SK-MEL-5 (cell line): ENCODE measurements at regions not wholly inside any gene's neighbourhood (a gene's known extent, or its start where the extent isn't known, plus 50 kb on each side); places are given as distances from the start of the nearest gene placed in this dataset.
"Not testable (repeated sequence)": the region's sequence is repeated elsewhere in the genome, so short reads cannot be mapped to it uniquely, and the experiment has no call there.

Experiments used
- DNase-seq: peaks from one replicate; pipeline ENCODE4 v3.0.0-alpha.2; 2016; ENCODE audit warnings: low read depth, low spot score
- in situ Hi-C: cut with HindIII; loops from 2 replicates; pipeline ENCODE4 v1.10.0; 2016; ENCODE audit warnings: low sequenced_read_pairs, high pct_unique_total_duplicates, low pct_unique_long_range_greater_than_20kb

- in situ Hi-C loops, result no loop called here
- no peak for DNase-seq
Measured at GRCh38 chr3:89699229-89699628, 591.8 kb downstream of the EPHA3 start.

GRCh38 chr3:89699771-89700170, 592.4 kb downstream of the EPHA3 start:
- in situ Hi-C loops, result no loop called here
- no peak for DNase-seq

- no peak for DNase-seq
- in situ Hi-C loops, result no loop called here
Measured at GRCh38 chr3:89702404-89702803, 595.0 kb downstream of the EPHA3 start.

GRCh38 chr3:89713196-89713595, 605.8 kb downstream of the EPHA3 start:
- DNase-seq, result no peak
- in situ Hi-C loops, result no loop called here

- in situ Hi-C loops, result no loop called here
- no peak for DNase-seq
Measured at GRCh38 chr3:89714237-89714636, 606.8 kb downstream of the EPHA3 start.

- in situ Hi-C loops, result no loop called here
- no peak for DNase-seq
Measured at GRCh38 chr3:89740080-89740880, 632.9 kb downstream of the EPHA3 start.

GRCh38 chr3:89740881-89741177, 633.4 kb downstream of the EPHA3 start:
- DNase-seq, result no peak
- in situ Hi-C loops, result no loop called here

- in situ Hi-C loops, result no loop called here
- DNase-seq, result no peak
Measured at GRCh38 chr3:89742546-89742945, 635.1 kb downstream of the EPHA3 start.

GRCh38 chr3:89747541-89748278, 640.3 kb downstream of the EPHA3 start:
- in situ Hi-C loops, DNase-seq: not testable (repeated sequence)

- no peak for DNase-seq
- in situ Hi-C loops, result no loop called here
Measured at GRCh38 chr3:89762405-89762804, 655.0 kb downstream of the EPHA3 start.

- in situ Hi-C loops, result no loop called here
Measured at GRCh38 chr3:89783341-89783927, 676.0 kb downstream of the EPHA3 start.

GRCh38 chr3:89787485-89787884, 680.1 kb downstream of the EPHA3 start:
- DNase-seq, result no peak
- in situ Hi-C loops, result no loop called here

More at GRCh38 chr3:89783341-89783927, 676.0 kb downstream of the EPHA3 start:
- DNase-seq, result peak; percentile 9

GRCh38 chr3:89787979-89788378, 680.6 kb downstream of the EPHA3 start:
- no peak for DNase-seq
- in situ Hi-C loops, result no loop called here

GRCh38 chr3:89795506-89795905, 688.1 kb downstream of the EPHA3 start:
- no peak for DNase-seq
- in situ Hi-C loops, result no loop called here

GRCh38 chr3:89802881-89803280, 695.5 kb downstream of the EPHA3 start:
- no peak for DNase-seq
- in situ Hi-C loops, result no loop called here

- in situ Hi-C loops, result no loop called here
Measured at GRCh38 chr3:89803711-89804110, 696.3 kb downstream of the EPHA3 start.

GRCh38 chr3:89806166-89806565, 698.7 kb downstream of the EPHA3 start:
- in situ Hi-C loops, result no loop called here

More at GRCh38 chr3:89803711-89804110, 696.3 kb downstream of the EPHA3 start:
- no peak for DNase-seq

GRCh38 chr3:89808680-89809197, 701.3 kb downstream of the EPHA3 start:
- no peak for DNase-seq
- in situ Hi-C loops, result no loop called here

More at GRCh38 chr3:89806166-89806565, 698.7 kb downstream of the EPHA3 start:
- DNase-seq, result no peak
